HCT116 (cell line): ENCODE measurements at regions not wholly inside any gene's neighbourhood (a gene's known extent, or its start where the extent isn't known, plus 50 kb on each side); places are given as distances from the start of the nearest gene placed in this dataset.

ENCODE experiments used
- ATAC-seq: fragments of 200-7000 bp; cut with Tn5 transposase; 2 replicates; pipeline ENCODE4 v1.9.1; 2020; ENCODE audit warnings: mild to moderate bottlenecking, moderate library complexity
- BruUV-seq: library from RNA; stranded (reverse); fragments of 400-500 nt; replicated peaks from 2 replicates; lab custom pipeline; 2021; lab: Mats Ljungman, UMichigan
- CTCF ChIA-PET: fragments of 300-600 bp; sonication (Branson Sonifier 250); formaldehyde crosslinking; loops from one replicate; lab custom pipeline; 2021; ENCODE audit warnings: antibody characterized with exemption; lab: Charles Lee
- POLR2A ChIA-PET: fragments of 300-600, 350-600 bp; sonication (Branson Sonifier 250); formaldehyde crosslinking; loops from one replicate; lab custom pipeline; 2021; ENCODE audit warnings: antibody characterized with exemption; lab: Charles Lee
- RAD21 ChIA-PET, 2 experiments: fragments of 300-600 bp; sonication (Branson Sonifier 250); formaldehyde crosslinking; loops; one replicate each; lab custom pipeline; 2023; ENCODE audit warnings: low total read pairs in 2 of 2; ENCODE audit not compliant: uncharacterized antibody in 2 of 2, unreplicated experiment in 2 of 2, low non-redundant PET in 1 of 2; lab: Charles Lee
- DNase-seq: peaks from one replicate; pipeline ENCODE4 v3.0.0-alpha.2; 2010; ENCODE audit warnings: low read depth, low spot score
- H2AFZ ChIP-seq: fragments of 200-600 bp; shearing (Covaris generic), sonication (generic); 2 replicates; pipeline ENCODE4 v1.6.1; 2017; ENCODE audit warnings: low read depth, mixed run types, mixed read lengths, antibody characterized with exemption, low read length; ENCODE audit not compliant: poor library complexity, severe bottlenecking
- H3K27ac ChIP-seq: 2 replicates; pipeline ENCODE4 v1.5.1; 2012; ENCODE audit warnings: low read depth, low read length
- H3K27me3 ChIP-seq: fragments of 200-600 bp; sonication (generic); 2 replicates; pipeline ENCODE4 v1.6.1; 2016; ENCODE audit warnings: mixed run types, low read length, mixed read lengths; ENCODE audit not compliant: insufficient read depth
- H3K36me3 ChIP-seq, 2 experiments: fragments of 200-500 bp in 1 of 2; fragments of 200-600 bp in 1 of 2; sonication (Bioruptor generic) in 1 of 2; sonication (generic) in 1 of 2; 2 replicates each; pipeline versions ENCODE4 v1.5.1 to v1.6.1; 2014 to 2016; ENCODE audit warnings: low read length in 2 of 2, inconsistent platforms in 1 of 2, mixed read lengths in 1 of 2, mixed run types in 1 of 2; ENCODE audit not compliant: insufficient read depth in 2 of 2, control insufficient read depth in 1 of 2
- H3K4me1 ChIP-seq, 2 experiments: fragments of 200-600 bp in 1 of 2; sonication (generic) in 1 of 2; 2 replicates each; pipeline versions ENCODE4 v1.5.1 to v1.6.1; 2012 to 2017; ENCODE audit warnings: low read length in 2 of 2, inconsistent platforms in 1 of 2, mild to moderate bottlenecking in 1 of 2, mixed read lengths in 1 of 2, mixed run types in 1 of 2, moderate library complexity in 1 of 2; ENCODE audit not compliant: insufficient read depth in 2 of 2, control insufficient read depth in 1 of 2
- H3K4me2 ChIP-seq: fragments of 200-600 bp; sonication (generic); 2 replicates; pipeline ENCODE4 v1.6.1; 2017; ENCODE audit warnings: mixed run types, low read length, mixed read lengths
- H3K4me3 ChIP-seq, 2 experiments: fragments of 200-600 bp in 1 of 2; sonication (generic) in 1 of 2; replicated peaks in 1 of 2; 2 replicates each; pipeline ENCODE4 v1.5.1; 2011 to 2016; ENCODE audit warnings: low read length in 2 of 2, control low read depth in 1 of 2, low read depth in 1 of 2, mild to moderate bottlenecking in 1 of 2, mixed read lengths in 1 of 2, mixed run types in 1 of 2
- H3K79me2 ChIP-seq: fragments of 200-600 bp; sonication (generic); 2 replicates; pipeline ENCODE4 v1.6.1; 2017; ENCODE audit warnings: mild to moderate bottlenecking, mixed run types, low read length, moderate library complexity, mixed read lengths; ENCODE audit not compliant: insufficient read depth
- H3K9ac ChIP-seq: fragments of 200-600 bp; sonication (generic); 2 replicates; pipeline ENCODE4 v1.6.1; 2016; ENCODE audit warnings: low read length, mixed read lengths
- H3K9me2 ChIP-seq: fragments of 200-600 bp; sonication (generic), shearing (Covaris generic); 2 replicates; pipeline ENCODE4 v1.6.1; 2017; ENCODE audit warnings: mixed run types, mild to moderate bottlenecking, moderate library complexity; ENCODE audit not compliant: insufficient read depth
- H3K9me3 ChIP-seq, 2 experiments: fragments of 200-500 bp in 1 of 2; fragments of 200-600 bp in 1 of 2; sonication (Bioruptor generic) in 1 of 2; sonication (generic) in 1 of 2; 2 replicates each; pipeline ENCODE4 v1.6.1; 2014 to 2017; ENCODE audit warnings: low read length in 2 of 2, mixed read lengths in 2 of 2, inconsistent platforms in 1 of 2, low read depth in 1 of 2, mild to moderate bottlenecking in 1 of 2, mixed run types in 1 of 2, moderate library complexity in 1 of 2; ENCODE audit not compliant: control insufficient read depth in 1 of 2, insufficient read depth in 1 of 2
- H4K20me1 ChIP-seq: fragments of 200-600 bp; sonication (generic), shearing (Covaris generic); 2 replicates; pipeline ENCODE4 v1.6.1; 2017; ENCODE audit warnings: mixed run types, mild to moderate bottlenecking, moderate library complexity; ENCODE audit not compliant: insufficient read depth
- CBX3 ChIP-seq: IDR thresholded peaks from 2 replicates; pipeline ENCODE4 v1.6.1; 2012; ENCODE audit warnings: low read depth
- EGR1 ChIP-seq: IDR thresholded peaks from 2 replicates; pipeline ENCODE4 v1.6.1; 2012; ENCODE audit warnings: low read depth
- ELF1 ChIP-seq: IDR thresholded peaks from 2 replicates; pipeline ENCODE4 v1.6.1; 2012; ENCODE audit warnings: low read depth, borderline replicate concordance
- EZH2 ChIP-seq: fragments of 200-600 bp; sonication (generic); IDR thresholded peaks from 2 replicates; pipeline ENCODE4 v1.6.1; 2017; ENCODE audit warnings: antibody characterized with exemption, mixed run types
- EZH2phosphoT487 ChIP-seq: fragments of 200-600 bp; IDR thresholded peaks from 2 replicates; pipeline ENCODE4 v1.6.1; 2018; ENCODE audit warnings: antibody characterized with exemption, borderline replicate concordance
- FOSL1 ChIP-seq: IDR thresholded peaks from 2 replicates; pipeline ENCODE4 v1.6.1; 2012; ENCODE audit warnings: low read depth
- POLR2A ChIP-seq: IDR thresholded peaks from 2 replicates; pipeline ENCODE4 v1.7.0; 2011; ENCODE audit warnings: borderline replicate concordance; ENCODE audit not compliant: insufficient read depth, insufficient read length; ENCODE audit errors: extremely low read depth
- POLR2AphosphoS5 ChIP-seq: IDR thresholded peaks from 2 replicates; pipeline ENCODE4 v1.6.1; 2011; ENCODE audit warnings: mild to moderate bottlenecking, low read depth, low read length, moderate library complexity
- RAD21 ChIP-seq: IDR thresholded peaks from 2 replicates; pipeline ENCODE4 v1.6.1; 2012; ENCODE audit warnings: low read depth, mild to moderate bottlenecking
- SIN3A ChIP-seq: IDR thresholded peaks from 2 replicates; pipeline ENCODE4 v1.6.1; 2012; ENCODE audit warnings: low read depth
- SP1 ChIP-seq: IDR thresholded peaks from 2 replicates; pipeline ENCODE4 v1.6.1; 2012; ENCODE audit warnings: low read depth
- TCF7L2 ChIP-seq: IDR thresholded peaks from 2 replicates; pipeline ENCODE4 v1.7.0; 2011; ENCODE audit warnings: borderline replicate concordance, inconsistent platforms; ENCODE audit not compliant: insufficient read depth, insufficient read length; ENCODE audit errors: extremely low read depth
- intact Hi-C: fragments of 100-400 bp; cut with micrococcal nuclease; formaldehyde crosslinking; loops from 2 replicates; pipeline ENCODE4 v1.10.0; 2022
- TF ChIP-seq, protein P1 (sequence below), 3 experiments: fragments of 200-600 bp in 1 of 3; sonication (generic) in 1 of 3; IDR thresholded peaks in 2 of 3; conservative IDR thresholded peaks in 1 of 3; 2 replicates each; pipeline ENCODE4 v1.5.1; 2012 to 2017; ENCODE audit warnings: low read depth in 2 of 3, low read length in 2 of 3, antibody characterized with exemption in 1 of 3, borderline replicate concordance in 1 of 3, control low read depth in 1 of 3, mild to moderate bottlenecking in 1 of 3, mixed read lengths in 1 of 3, mixed run types in 1 of 3, moderate library complexity in 1 of 3; ENCODE audit not compliant: insufficient read depth in 1 of 3
- TF ChIP-seq, protein P2 (sequence below): IDR thresholded peaks from 2 replicates; pipeline ENCODE4 v1.6.1; 2012; ENCODE audit warnings: low read depth

DNA sequence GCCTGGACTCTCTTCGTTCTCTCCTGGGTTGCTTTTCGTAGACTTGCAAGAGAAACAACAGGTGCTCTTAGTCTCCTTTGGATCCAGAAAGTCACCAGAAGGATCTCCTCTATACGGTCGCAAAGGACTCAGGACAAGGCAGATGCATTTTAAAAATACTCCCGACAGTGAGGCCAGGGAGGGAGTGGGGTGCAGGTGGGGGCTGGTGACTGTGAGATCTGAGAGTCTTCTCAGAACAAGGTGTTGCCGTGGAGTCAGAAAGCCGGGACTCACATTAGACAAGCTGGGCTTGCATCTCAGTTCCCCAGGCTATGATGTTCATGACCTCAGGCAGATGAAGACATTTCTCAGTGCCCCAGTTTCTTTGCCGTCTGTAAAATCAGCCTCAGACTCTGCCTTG is 507.2 kb downstream of the TCERG1L start:
- Histone ChIP-seq H2AFZ (no peak overlapping the region), H3K9me2 (no peaks in the 10 kb centered on the region), H3K79me2 (no peaks in the 10 kb centered on the region), H3K4me2 (no peak overlapping the region), H3K4me1 (no peaks in the 10 kb centered on the region), H3K27ac (no peak overlapping the region), H3K9me3 (no peaks in the 10 kb centered on the region), H4K20me1 (no peaks in the 10 kb centered on the region), H3K27me3 (no peaks in the 10 kb centered on the region), H3K36me3 (no peaks in the 10 kb centered on the region), H3K9ac (no peak overlapping the region), H3K4me3 (no peak overlapping the region)
- ATAC-seq: no peak
- DNase-seq: no peak
- TF ChIP-seq CBX3: no peak
- TF ChIP-seq FOSL1: no peak
- no peak for TF ChIP-seq ELF1
- TF ChIP-seq POLR2AphosphoS5: no peak
- TF ChIP-seq SP1: no peak
- TF ChIP-seq, protein P1, sequence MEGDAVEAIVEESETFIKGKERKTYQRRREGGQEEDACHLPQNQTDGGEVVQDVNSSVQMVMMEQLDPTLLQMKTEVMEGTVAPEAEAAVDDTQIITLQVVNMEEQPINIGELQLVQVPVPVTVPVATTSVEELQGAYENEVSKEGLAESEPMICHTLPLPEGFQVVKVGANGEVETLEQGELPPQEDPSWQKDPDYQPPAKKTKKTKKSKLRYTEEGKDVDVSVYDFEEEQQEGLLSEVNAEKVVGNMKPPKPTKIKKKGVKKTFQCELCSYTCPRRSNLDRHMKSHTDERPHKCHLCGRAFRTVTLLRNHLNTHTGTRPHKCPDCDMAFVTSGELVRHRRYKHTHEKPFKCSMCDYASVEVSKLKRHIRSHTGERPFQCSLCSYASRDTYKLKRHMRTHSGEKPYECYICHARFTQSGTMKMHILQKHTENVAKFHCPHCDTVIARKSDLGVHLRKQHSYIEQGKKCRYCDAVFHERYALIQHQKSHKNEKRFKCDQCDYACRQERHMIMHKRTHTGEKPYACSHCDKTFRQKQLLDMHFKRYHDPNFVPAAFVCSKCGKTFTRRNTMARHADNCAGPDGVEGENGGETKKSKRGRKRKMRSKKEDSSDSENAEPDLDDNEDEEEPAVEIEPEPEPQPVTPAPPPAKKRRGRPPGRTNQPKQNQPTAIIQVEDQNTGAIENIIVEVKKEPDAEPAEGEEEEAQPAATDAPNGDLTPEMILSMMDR (IDR thresholded peaks at IDR 0.05 in 2 of 3, conservative IDR thresholded peaks at IDR 0.05 in 1 of 3; ENCODE audit: borderline replicate concordance in 1 of 3, insufficient read depth in 1 of 3, low read depth in 2 of 3, low read length in 2 of 3): no peak
- TF ChIP-seq EZH2: no peak
- no peak for TF ChIP-seq SIN3A
- TF ChIP-seq RAD21: no peak
- TF ChIP-seq EZH2phosphoT487: no peak
- TF ChIP-seq TCF7L2: no peak
- TF ChIP-seq POLR2A: no peak
- no peak for TF ChIP-seq EGR1
- TF ChIP-seq, protein P2, sequence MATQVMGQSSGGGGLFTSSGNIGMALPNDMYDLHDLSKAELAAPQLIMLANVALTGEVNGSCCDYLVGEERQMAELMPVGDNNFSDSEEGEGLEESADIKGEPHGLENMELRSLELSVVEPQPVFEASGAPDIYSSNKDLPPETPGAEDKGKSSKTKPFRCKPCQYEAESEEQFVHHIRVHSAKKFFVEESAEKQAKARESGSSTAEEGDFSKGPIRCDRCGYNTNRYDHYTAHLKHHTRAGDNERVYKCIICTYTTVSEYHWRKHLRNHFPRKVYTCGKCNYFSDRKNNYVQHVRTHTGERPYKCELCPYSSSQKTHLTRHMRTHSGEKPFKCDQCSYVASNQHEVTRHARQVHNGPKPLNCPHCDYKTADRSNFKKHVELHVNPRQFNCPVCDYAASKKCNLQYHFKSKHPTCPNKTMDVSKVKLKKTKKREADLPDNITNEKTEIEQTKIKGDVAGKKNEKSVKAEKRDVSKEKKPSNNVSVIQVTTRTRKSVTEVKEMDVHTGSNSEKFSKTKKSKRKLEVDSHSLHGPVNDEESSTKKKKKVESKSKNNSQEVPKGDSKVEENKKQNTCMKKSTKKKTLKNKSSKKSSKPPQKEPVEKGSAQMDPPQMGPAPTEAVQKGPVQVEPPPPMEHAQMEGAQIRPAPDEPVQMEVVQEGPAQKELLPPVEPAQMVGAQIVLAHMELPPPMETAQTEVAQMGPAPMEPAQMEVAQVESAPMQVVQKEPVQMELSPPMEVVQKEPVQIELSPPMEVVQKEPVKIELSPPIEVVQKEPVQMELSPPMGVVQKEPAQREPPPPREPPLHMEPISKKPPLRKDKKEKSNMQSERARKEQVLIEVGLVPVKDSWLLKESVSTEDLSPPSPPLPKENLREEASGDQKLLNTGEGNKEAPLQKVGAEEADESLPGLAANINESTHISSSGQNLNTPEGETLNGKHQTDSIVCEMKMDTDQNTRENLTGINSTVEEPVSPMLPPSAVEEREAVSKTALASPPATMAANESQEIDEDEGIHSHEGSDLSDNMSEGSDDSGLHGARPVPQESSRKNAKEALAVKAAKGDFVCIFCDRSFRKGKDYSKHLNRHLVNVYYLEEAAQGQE: no peak
- BruUV-seq: no TSS peak
- ChIA-PET POLR2A (no interaction called here), CTCF (no interaction called here), RAD21 (no interaction called here)
- intact Hi-C loops: no loop called here
